HEK293T (cell line): ENCODE measurements at regions not wholly inside any gene's neighbourhood (a gene's known extent, or its start where the extent isn't known, plus 50 kb on each side); places are given as distances from the start of the nearest gene placed in this dataset.

Source experiments
- CTCF ChIA-PET: fragments of 350-600 bp; formaldehyde crosslinking; extraction: SDS; loops from one replicate; lab custom pipeline; 2021; ENCODE audit warnings: antibody characterized with exemption, inconsistent platforms; lab: Yijun Ruan, JAX
- POLR2A ChIA-PET: fragments of 350-600 bp; formaldehyde crosslinking; extraction: SDS; loops from one replicate; lab custom pipeline; 2020; ENCODE audit warnings: antibody characterized with exemption, inconsistent platforms; lab: Yijun Ruan, JAX
- DNase-seq: peaks from one replicate; pipeline ENCODE4 v3.0.0; 2012; ENCODE audit warnings: mixed read lengths; ENCODE audit errors: extremely low spot score
- ARNT ChIP-seq: fragments of 450-650 bp; IDR thresholded peaks from 2 replicates; pipeline ENCODE4 v1.6.1; 2017; ENCODE audit warnings: mild to moderate bottlenecking
- BHLHE40 ChIP-seq: fragments of 450-650 bp; IDR thresholded peaks from 2 replicates; pipeline ENCODE4 v1.6.1; 2016; ENCODE audit warnings: mild to moderate bottlenecking, moderate library complexity, borderline replicate concordance
- CTBP1 ChIP-seq: fragments of 450-650 bp; IDR thresholded peaks from 2 replicates; pipeline ENCODE4 v1.6.1; 2016; ENCODE audit warnings: borderline replicate concordance
- ELF4 ChIP-seq: fragments of 450-650 bp; IDR thresholded peaks from 2 replicates; pipeline ENCODE4 v1.6.1; 2017; ENCODE audit warnings: antibody characterized with exemption
- FOXA1 ChIP-seq: fragments of 450-650 bp; IDR thresholded peaks from 2 replicates; pipeline ENCODE4 v1.6.1; 2016; ENCODE audit warnings: mild to moderate bottlenecking
- FOXK2 ChIP-seq: fragments of 450-650 bp; IDR thresholded peaks from 2 replicates; pipeline ENCODE4 v1.6.1; 2016; ENCODE audit warnings: mild to moderate bottlenecking
- FOXM1 ChIP-seq: fragments of 450-650 bp; IDR thresholded peaks from 2 replicates; pipeline ENCODE4 v1.6.1; 2017; ENCODE audit warnings: mild to moderate bottlenecking, borderline replicate concordance
- HDGF ChIP-seq: fragments of 450-650 bp; IDR thresholded peaks from 2 replicates; pipeline ENCODE4 v1.6.1; 2017; ENCODE audit warnings: antibody characterized with exemption, borderline replicate concordance
- L3MBTL2 ChIP-seq: fragments of 450-650 bp; conservative IDR thresholded peaks from 2 replicates; pipeline ENCODE4 v1.6.1; 2016; ENCODE audit warnings: mild to moderate bottlenecking
- LEF1 ChIP-seq: fragments of 450-650 bp; IDR thresholded peaks from 2 replicates; pipeline ENCODE4 v1.6.1; 2017; ENCODE audit warnings: mild to moderate bottlenecking, borderline replicate concordance
- NFRKB ChIP-seq: fragments of 450-650 bp; IDR thresholded peaks from 2 replicates; pipeline ENCODE4 v1.6.1; 2016; ENCODE audit warnings: mild to moderate bottlenecking, moderate library complexity
- SP1 ChIP-seq: fragments of 450-650 bp; IDR thresholded peaks from 2 replicates; pipeline ENCODE4 v1.6.1; 2017
- SUZ12 ChIP-seq: fragments of 450-650 bp; IDR thresholded peaks from 2 replicates; pipeline ENCODE4 v1.6.1; 2016; ENCODE audit warnings: mild to moderate bottlenecking
- TARDBP ChIP-seq: fragments of 450-650 bp; IDR thresholded peaks from 2 replicates; pipeline ENCODE4 v1.6.1; 2016
- ZNF384 ChIP-seq: fragments of 450-650 bp; IDR thresholded peaks from 2 replicates; pipeline ENCODE4 v1.6.1; 2016
- TF ChIP-seq, protein P1 (sequence below): fragments of 450-650 bp; IDR thresholded peaks from 2 replicates; pipeline ENCODE4 v1.6.1; 2016

DNA sequence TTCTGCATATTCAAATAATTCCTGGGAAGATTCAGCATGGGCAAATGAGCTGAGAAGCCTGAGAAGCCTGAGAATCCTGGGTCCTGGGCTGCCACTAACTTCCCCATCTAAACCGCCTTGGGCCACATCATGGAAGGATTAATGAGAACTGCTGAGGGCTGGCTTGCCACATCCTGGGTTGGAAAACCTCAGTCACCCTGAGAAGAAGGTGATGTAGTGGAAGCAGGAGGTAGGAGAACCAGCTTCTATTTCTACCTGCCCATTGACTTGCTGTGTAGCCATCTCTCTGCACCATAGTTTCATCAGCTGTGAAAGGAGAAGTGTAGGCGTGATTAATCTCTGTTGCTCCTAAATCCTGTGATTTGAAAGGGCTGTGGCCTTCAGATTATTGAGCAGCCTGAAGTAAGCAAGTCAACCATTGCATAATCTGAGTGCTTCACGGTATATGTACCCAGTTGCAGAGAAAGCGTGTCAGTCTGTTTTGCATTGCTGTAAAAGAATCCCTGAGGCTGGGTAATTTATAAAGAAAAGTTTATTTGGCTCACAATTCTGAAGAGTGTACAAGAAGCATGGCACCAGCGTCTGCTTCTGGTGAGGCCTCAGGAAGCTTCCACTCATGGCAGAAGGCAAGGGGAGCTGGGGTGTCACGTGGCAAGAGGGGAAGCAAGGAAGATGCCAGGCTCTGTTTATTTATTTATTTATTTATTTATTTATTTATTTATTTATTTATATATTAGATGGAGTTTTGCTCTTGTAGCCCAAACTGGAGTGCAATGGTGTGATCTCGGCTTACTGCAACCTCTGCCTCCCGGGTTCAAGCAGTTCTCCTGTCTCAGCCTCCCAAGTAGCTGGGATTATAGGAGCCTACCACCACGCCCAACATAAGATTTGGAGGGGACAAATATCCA lies 140.9 kb upstream of the ATP6AP2 start:
- TF ChIP-seq SUZ12 (no peak), L3MBTL2 (no peak), CTBP1 (no peak), FOXK2 (no peak), SP1 (no peak), LEF1 (no peak), HDGF (no peak), FOXA1 (no peak), ARNT (no peak), BHLHE40 (no peak), ZNF384 (no peak)
- TF ChIP-seq, protein P1, sequence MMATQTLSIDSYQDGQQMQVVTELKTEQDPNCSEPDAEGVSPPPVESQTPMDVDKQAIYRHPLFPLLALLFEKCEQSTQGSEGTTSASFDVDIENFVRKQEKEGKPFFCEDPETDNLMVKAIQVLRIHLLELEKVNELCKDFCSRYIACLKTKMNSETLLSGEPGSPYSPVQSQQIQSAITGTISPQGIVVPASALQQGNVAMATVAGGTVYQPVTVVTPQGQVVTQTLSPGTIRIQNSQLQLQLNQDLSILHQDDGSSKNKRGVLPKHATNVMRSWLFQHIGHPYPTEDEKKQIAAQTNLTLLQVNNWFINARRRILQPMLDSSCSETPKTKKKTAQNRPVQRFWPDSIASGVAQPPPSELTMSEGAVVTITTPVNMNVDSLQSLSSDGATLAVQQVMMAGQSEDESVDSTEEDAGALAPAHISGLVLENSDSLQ, result no peak
- ChIA-PET POLR2A (no interaction called here), CTCF (no interaction called here)

DNA sequence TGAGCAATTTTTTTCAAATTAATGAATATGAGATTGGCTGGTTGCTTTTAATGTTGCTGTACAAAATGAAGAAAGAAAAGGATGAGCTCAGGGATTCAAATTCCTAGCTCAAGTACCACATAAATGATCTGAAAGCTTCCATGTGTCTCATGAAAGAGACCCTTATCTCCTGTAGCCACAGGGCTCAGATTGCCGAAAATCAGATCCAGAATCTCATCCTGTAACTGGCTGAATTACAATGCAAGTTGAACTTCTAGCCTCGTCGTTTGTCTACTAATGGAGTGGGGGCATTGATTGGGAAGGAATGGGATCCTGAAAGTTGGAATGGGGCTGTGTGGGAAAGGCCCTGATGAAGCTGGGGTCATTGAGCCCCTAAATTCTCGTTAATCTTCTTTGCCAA lies 143.4 kb upstream of the ATP6AP2 start:
- ChIA-PET CTCF (interaction anchor here (0.6 kb wide), 2 partner anchors 1056 to 1186 kb away, joined by 3 to 5 read pairs; no protein-coding TSS in a partner anchor), POLR2A (interaction anchor here (1.4 kb wide), 1 partner anchor 93 kb away, joined by 3 read pairs; no protein-coding TSS in a partner anchor)
- TF ChIP-seq ZNF384 (no peak), FOXK2 (no peak), FOXM1 (no peak), ARNT (no peak), TARDBP (no peak), NFRKB (no peak), L3MBTL2 (no peak), HDGF (no peak), FOXA1 (no peak)
- TF ChIP-seq, protein P1, result no peak

More for the DNA sequence above, 140.9 kb upstream of the ATP6AP2 start:
- DNase-seq, result no peak

DNA sequence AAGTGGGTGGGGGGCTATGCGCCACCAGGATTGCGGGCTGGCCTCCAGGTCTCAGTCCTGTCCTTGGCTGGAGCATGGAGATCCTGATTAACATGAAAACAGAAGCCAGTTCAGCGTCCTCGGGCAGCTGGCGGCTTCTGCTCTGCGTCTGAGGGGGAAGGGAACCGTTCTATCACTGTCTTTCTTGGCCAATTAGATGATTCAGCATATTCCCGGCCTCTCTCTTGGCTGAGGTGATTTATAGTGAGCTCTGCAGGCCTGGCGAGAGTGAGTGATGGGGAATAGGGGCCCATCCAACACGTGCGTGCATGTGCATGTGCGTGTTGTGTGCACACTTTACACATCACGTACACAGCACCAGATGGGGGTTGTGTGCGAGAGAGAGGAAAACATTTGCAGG lies 145.8 kb upstream of the ATP6AP2 start:
- peak; percentile 53 for DNase-seq
- POLR2A ChIA-PET, result interaction anchor here (0.7 to 1.7 kb wide), 4 partner anchors 11 to 65 kb away, joined by 3 to 4 read pairs (median 3); no protein-coding TSS in a partner anchor
- TF ChIP-seq CTBP1 (no peak), ARNT (peak; percentile 69), SP1 (no peak), ZNF384 (no peak), L3MBTL2 (peak; percentile 75), ELF4 (no peak)
- TF ChIP-seq, protein P1, result peak; percentile 93
- CTCF ChIA-PET, result interaction anchor here (0.6 kb wide), 2 partner anchors 31 to 1632 kb away, joined by 3 to 5 read pairs; no protein-coding TSS in a partner anchor

More for the DNA sequence above, 143.4 kb upstream of the ATP6AP2 start:
- no peak for DNase-seq

DNA sequence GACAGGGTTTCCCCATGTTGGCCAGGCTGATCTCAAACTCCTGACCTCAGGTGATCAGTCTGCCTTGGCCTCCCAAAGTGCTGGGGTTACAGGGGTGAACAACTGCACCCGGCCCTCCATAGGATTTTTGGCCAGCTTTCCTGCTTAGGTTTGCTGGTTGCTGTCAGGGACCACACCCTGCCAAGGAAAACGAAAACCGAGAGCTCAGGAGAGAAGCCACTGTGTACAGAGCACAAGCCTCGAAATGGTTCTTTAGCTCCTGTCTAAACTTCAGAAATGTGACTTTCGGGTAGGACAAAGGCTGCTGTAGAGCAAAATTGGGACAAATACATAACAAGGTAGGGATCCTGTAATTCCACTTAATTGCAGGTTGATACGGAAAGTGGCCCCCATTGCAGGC lies 146.3 kb upstream of the ATP6AP2 start:
- DNase-seq, result no peak
- POLR2A ChIA-PET, result interaction anchor here (1.0 to 1.7 kb wide), 3 partner anchors 12 to 31 kb away, joined by 3 to 4 read pairs (median 3); no protein-coding TSS in a partner anchor

DNA sequence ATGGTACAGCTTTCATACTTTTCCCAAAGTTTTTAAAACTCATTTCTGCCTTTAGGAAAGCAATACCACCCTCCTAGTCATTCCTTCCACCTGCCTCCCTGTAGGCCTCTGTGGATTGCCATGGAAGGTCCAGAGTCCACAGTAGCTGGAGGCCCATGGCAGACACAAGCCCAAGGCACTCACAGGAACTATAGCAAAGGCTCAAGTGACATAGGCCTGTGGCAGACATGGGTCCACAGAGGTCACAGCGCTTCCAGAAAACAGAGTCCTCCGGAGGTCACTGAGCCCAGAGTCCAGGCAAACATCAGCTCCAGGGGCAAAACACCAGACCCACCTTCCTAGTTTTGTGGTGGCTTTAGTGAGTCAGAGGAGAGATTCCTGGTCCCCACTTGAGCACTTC lies 147.6 kb upstream of the ATP6AP2 start:
- ChIA-PET POLR2A (interaction anchor here (0.6 kb wide), 1 partner anchor 98 kb away, joined by 3 read pairs; no protein-coding TSS in a partner anchor), CTCF (no interaction called here)
- DNase-seq, result no peak
- TF ChIP-seq SUZ12, result no peak
- no peak for TF ChIP-seq FOXA1
- TF ChIP-seq NFRKB, result no peak
- TF ChIP-seq L3MBTL2, result no peak
- TF ChIP-seq CTBP1, result no peak
- TF ChIP-seq ZNF384, result no peak
- no peak for TF ChIP-seq ARNT
- TF ChIP-seq TARDBP, result no peak
- TF ChIP-seq ELF4, result no peak
- TF ChIP-seq BHLHE40, result no peak
- TF ChIP-seq FOXK2, result no peak
- no peak for TF ChIP-seq FOXM1
- no peak for TF ChIP-seq SP1
- TF ChIP-seq HDGF, result no peak
- TF ChIP-seq LEF1, result no peak
- TF ChIP-seq, protein P1, result no peak

More for the DNA sequence above, 146.3 kb upstream of the ATP6AP2 start:
- no peak for TF ChIP-seq FOXM1
- TF ChIP-seq, protein P1, result no peak
- TF ChIP-seq ARNT, result no peak
- TF ChIP-seq FOXK2, result no peak
- TF ChIP-seq ELF4, result no peak
- TF ChIP-seq TARDBP, result no peak
- no peak for TF ChIP-seq SP1
- TF ChIP-seq ZNF384, result no peak
- no peak for TF ChIP-seq LEF1
- no peak for TF ChIP-seq FOXA1
- no peak for TF ChIP-seq CTBP1
- no peak for TF ChIP-seq SUZ12
- no peak for TF ChIP-seq L3MBTL2
- no peak for TF ChIP-seq NFRKB
- no peak for TF ChIP-seq BHLHE40
- no peak for TF ChIP-seq HDGF
- CTCF ChIA-PET, result no interaction called here
